Stimulated activated CD4-positive, alpha-beta T cell treated with anti-CD3 and anti-CD28 coated beads, TNF-alpha, amount 100 ng/mL, for 24 hours (primary cell): ENCODE measurements at regions not wholly inside any gene's neighbourhood (a gene's known extent, or its start where the extent isn't known, plus 50 kb on each side); places are given as distances from the start of the nearest gene placed in this dataset.

Experiments used
- DNase-seq, 3 experiments: peaks; one replicate each; pipeline ENCODE4 v3.0.0-alpha.2; 2020; ENCODE audit warnings: low read depth in 3 of 3

DNA sequence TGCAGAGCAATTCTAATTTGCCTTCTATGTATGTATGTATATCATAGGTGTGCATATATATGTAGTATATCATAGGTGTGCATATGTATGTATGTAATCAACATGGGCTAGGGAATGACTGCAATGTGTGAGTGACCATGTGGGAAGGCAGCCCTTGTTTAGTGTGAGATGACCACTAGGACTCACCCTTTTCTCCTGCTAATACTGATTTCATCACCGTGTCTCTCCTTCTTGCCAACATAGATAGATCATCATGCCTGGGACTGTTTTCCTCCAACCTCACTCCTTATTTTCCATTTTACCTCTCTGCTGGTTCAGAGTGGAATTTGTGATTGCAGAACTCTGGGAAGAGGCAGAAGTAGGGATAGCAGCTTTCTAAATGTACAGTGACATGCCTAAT is 63.6 kb upstream of the SFRP2 start:
- DNase-seq: no peak

DNA sequence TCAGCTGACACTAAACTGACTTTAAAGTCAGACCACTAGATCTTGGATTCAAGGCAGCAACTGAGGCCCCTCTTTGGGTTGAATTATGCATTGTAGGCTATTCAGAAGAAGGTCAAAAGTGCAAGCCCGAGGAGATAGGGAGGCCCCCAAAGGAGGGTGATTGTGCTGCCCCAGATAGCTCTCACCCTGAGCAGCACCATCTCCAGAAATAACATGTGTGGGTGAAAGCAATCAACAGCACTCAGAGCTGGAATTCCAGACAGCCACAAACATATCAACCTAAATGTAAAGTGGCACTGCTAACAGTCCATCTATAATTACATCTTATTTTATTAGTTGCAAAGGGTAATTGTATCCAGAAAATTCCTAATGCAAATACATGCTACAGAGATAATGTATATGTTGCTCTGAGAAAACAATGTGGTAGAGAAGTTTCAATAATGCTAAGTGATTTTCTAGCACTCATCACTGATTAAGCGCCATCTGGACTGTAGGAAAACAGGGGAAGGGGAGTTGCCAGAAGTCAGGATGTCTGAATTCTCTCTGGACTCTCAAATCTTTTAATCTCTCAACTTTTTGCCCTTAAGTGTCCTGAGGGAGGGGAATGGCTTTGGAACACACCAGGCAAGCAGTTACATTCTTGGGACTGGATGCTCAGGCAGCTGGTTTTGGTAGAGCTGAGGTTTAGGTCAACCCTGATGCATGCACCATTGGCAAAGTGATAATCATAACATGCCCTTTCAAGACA is 61.8 kb upstream of the SFRP2 start:
- DNase-seq: no peak

DNA sequence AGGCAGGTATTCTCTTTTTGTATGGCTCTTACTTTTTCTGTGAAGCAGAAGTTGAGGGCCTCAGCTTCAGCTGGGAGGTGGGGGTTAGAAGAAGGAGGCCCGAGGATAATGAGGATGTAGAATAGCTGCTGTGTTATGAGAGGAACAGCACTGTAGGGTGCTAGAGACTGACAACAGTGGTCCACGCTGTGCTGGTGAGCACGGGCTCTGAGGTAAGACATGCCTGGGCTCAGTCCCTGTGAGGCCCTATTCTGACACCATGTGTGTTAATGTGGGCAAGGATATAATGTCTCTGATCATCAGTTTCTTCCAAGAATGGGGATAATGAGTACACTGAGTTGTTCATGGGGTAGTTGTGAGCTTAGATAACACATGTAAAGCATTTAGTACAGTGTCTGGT is 55.3 kb upstream of the SFRP2 start:
- DNase-seq: no peak
